K562 (cell line): ENCODE measurements at regions not wholly inside any gene's neighbourhood (a gene's known extent, or its start where the extent isn't known, plus 50 kb on each side); places are given as distances from the start of the nearest gene placed in this dataset.

ENCODE experiments used
- MNT ChIP-seq, 2 experiments: fragments of 450-650 bp; conservative IDR thresholded peaks; 2 replicates each; pipeline ENCODE4 v1.6.1; 2017; ENCODE audit warnings: mild to moderate bottlenecking in 2 of 2, moderate library complexity in 2 of 2
- RAD51 ChIP-seq: fragments of 450-650 bp; IDR thresholded peaks from 2 replicates; pipeline ENCODE4 v1.7.1; 2016; ENCODE audit warnings: low read depth, mild to moderate bottlenecking, borderline replicate concordance
- THAP12 ChIP-seq: fragments of 250-450 bp; sonication (Bioruptor Pico); IDR thresholded peaks from 2 replicates; pipeline ENCODE4 v1.9.0; 2021; ENCODE audit warnings: mild to moderate bottlenecking, inconsistent platforms
- ZC3H4 ChIP-seq: sonication (generic); formaldehyde crosslinking; IDR thresholded peaks from 2 replicates; pipeline ENCODE4 v1.9.0; 2021; ENCODE audit warnings: missing genetic modification reagents, borderline replicate concordance
- ZNF57 ChIP-seq: fragments of 450-650 bp; formaldehyde crosslinking; IDR thresholded peaks from 2 replicates; pipeline ENCODE4 v1.4.0; 2020; ENCODE audit warnings: mild to moderate bottlenecking, moderate library complexity

- TF ChIP-seq MNT (conservative IDR thresholded peaks at IDR 0.05), result no peak
- no peak for TF ChIP-seq RAD51
- TF ChIP-seq ZNF57, result no peak
- TF ChIP-seq ZC3H4 (CRISPR knock-in tag), result no peak
- no peak for TF ChIP-seq THAP12 (CRISPR knock-in tag)
Measured at GRCh38 chr13:99031832-99032231, 54.0 kb upstream of the DOCK9 start.
